CD4-positive, alpha-beta T cell treated with Interleukin-17A for 1 hour (primary cell): ENCODE measurements at regions not wholly inside any gene's neighbourhood (a gene's known extent, or its start where the extent isn't known, plus 50 kb on each side); places are given as distances from the start of the nearest gene placed in this dataset.
A peak's percentile ranks its signal among the peaks of the same experiment; 100 is the strongest.
"Not testable (repeated sequence)": the region's sequence is repeated elsewhere in the genome, so short reads cannot be mapped to it uniquely, and the experiment has no call there.

Experiments
- DNase-seq: peaks from one replicate; pipeline ENCODE4 v3.0.0-alpha.2; 2020

- DNase-seq: not testable (repeated sequence)
These were observed 226.4 kb upstream of the PLGLB2 start for GRCh38 chr2:87521489-87521888.

DNA sequence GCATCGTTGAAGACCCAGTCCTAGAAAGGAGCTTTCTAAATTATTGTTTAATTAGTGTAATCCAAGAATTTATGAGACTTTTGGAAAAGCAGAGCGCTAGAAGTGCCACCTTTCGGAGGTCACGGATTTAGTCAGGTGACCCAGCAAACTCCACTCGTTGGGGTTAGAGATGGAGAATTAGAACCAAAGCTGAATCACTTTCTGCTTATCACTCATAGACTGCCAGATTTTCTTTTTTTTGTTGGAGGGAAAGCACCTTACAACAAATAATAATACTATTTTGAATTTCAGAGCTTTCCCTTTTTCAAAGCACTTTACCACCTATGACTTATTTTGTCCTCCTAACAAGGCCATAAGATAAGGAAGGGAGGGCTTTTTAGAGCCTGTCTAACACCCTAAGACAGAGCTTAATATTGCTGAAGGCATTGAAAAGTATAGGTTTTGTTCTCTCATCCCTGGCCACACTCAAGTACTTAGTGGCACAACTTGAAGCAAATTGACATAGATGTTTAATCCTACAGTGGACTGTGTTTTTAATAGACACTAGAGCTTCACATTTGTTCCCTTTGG lies 223.2 kb upstream of the PLGLB2 start:
- DNase-seq: peak; percentile 59

DNA sequence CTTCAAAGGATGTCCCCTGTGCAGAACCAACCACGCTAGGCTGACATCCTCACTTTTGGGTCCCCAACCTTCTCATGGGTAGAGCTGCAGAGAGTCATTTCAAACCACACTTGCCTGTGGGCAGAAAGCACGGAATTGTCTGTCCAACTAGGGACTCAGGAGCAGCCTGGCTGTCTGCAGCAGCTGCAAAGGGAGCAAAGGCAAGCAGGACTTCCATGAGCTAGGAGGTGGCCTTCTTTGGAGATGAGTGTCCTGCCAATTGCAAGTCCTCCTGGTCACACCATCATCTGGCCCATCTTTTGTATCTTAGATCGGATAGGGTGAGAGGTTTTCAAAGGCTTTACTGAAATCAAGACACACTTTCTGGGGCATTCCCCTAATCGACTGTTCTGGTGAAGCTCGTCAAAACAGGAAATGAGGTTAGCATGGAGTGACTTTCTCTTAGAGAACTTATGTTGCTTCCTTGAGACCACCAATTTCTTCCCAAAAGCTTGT lies 222.3 kb upstream of the PLGLB2 start:
- DNase-seq: peak; percentile 83

GRCh38 chr2:87526258-87526657 lies 221.6 kb upstream of the PLGLB2 start:
- DNase-seq: not testable (repeated sequence)

DNA sequence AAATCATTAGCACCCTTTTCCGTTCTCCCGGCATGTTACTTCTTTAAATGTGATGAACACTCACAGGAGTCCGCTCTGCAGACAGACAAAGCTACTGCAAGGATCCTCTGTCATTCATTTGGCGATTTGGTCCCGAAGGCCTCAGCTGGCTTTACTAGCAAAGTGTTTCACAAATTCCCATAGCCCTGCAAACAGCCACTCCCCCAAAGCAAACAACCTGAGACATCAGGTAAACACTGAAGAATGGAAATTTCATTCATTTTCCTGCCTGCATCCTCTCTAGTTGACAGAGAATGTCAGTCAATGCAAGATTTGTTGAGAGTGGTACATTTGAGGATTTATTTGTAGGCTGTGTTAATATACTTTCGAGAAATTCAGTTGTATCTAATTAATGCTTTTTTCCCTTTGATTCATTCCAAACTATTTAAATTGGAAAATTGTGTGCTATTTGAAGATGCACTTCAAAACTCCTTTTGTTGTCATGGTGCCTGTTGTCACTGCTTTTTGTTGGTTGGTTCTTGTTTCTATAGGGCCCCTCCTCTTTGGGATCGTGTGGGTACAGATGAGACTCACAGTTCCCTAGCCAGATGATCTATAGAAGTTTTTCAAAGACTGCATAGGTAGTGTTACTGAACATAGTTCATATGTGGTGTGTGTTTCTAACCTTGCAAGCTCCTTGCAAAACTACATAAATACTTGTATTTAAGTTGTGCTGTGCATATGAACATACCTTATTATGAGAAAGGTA lies 215.7 kb upstream of the PLGLB2 start:
- DNase-seq: peak; percentile 48

- DNase-seq: not testable (repeated sequence)
These were observed 214.3 kb upstream of the PLGLB2 start for GRCh38 chr2:87533390-87534272.

GRCh38 chr2:87534273-87534889 lies 213.5 kb upstream of the PLGLB2 start:
- DNase-seq: not testable (repeated sequence)

GRCh38 chr2:87536427-87536826 lies 211.5 kb upstream of the PLGLB2 start:
- not testable (repeated sequence) for DNase-seq

GRCh38 chr2:87537251-87537671 lies 210.6 kb upstream of the PLGLB2 start:
- DNase-seq: peak; percentile 63

DNA sequence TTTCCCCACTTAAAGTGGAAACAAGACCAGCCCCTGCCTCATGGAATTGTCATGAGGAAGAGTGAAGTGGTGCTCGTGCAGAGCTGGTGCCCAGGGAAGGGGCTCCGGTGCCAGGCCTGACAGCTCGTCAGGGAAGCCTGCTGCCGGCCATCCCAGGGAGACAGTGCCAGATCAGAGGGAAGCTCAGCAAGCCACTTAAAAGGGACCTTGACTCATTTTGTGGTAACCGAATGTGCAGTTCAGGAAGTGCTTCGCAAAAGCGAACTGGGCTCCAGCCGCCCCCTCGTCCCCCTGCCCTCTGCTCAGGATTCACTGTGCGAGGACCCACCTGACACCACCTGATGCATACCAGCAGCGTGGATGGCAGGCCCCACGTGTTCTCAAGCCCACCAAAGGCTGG lies 209.6 kb upstream of the PLGLB2 start:
- DNase-seq: not testable (repeated sequence)

- not testable (repeated sequence) for DNase-seq
These were observed 208.5 kb upstream of the PLGLB2 start for GRCh38 chr2:87539151-87539943.

DNA sequence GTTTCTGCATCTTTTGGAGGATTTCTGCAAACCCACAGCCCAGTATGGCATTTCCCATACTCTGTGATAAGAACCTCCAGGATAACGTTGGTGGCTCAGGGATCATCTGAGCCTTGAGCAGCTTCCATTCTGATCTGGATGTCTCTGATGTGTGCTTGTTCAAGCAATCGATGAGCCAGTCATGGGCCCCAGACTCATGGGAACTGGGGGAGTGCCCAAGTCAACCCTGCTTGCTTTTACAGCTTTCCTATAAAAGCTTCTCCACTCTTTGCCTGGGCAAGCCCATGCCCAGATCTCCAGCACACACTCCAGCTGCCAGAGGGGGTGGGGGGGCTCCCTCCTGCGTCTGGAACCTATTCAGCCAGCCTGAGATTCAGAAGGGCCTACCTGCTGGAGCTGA lies 207.6 kb upstream of the PLGLB2 start:
- DNase-seq: not testable (repeated sequence)

DNA sequence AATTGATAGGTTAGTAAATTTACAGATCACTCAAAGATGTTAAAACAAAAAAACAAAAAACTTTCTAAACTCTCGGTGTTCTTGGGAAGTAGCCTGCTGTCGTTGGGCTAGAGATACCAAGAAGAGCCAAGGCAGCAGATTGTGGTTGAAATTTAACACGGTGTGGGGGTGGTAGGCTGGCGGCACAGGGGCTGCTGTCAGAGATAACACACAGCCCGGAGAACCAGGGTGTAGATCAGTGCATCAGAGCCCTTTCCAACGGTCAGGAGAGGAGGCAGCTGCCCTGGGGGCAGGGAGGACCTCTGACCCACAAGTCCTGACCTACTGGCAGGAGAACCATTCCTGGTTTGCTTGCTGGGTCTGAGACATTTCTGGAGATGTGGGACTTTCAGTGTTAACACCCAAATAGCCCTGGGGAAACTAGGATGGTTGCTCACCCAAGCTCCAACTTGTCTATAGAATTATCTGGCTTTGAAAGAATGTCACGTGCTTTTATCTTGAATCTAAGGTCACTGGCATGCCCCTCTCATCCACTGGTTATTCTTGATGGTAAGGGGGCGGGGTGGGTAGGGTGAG lies 205.2 kb upstream of the PLGLB2 start:
- DNase-seq: not testable (repeated sequence)

DNA sequence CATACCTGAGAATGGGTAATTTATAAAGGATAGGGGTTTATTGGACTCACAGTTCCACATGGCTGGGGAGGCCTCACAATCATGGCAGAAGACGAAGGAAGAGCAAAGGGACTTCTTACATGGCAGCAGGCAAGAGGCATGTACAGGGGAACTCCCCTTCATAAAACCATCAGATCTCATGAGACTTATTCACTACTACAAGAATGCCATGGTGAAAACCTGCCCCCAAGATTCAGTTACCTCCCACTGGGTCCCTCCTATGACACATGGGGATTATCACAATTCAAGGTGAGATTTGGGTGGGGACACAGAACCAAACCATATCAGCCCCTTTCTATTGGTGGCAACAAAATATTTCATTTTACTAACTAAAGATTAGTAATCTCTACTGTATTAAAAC lies 204.1 kb upstream of the PLGLB2 start:
- DNase-seq: not testable (repeated sequence)

DNA sequence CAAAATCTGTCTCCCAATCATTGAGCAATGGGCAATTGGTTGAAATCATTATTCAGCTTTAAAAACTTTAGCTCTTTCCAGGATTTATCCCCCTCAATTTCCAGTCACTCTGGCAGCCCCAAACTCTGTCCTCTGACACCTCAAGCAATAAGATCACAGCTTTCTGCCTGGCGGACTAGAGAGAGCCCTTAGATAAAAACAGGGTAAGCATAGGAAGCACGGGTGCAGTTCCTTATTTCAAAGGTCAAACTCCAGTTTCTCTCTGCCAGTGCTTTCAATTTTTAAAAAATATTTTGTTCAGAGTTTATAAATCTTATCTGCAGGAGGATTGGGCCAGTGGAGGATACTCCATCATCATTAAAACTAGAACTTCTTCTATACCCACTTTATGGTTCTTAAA lies 200.8 kb upstream of the PLGLB2 start:
- DNase-seq: not testable (repeated sequence)

- DNase-seq: not testable (repeated sequence)
These were observed 199.9 kb upstream of the PLGLB2 start for GRCh38 chr2:87547966-87548365.

DNA sequence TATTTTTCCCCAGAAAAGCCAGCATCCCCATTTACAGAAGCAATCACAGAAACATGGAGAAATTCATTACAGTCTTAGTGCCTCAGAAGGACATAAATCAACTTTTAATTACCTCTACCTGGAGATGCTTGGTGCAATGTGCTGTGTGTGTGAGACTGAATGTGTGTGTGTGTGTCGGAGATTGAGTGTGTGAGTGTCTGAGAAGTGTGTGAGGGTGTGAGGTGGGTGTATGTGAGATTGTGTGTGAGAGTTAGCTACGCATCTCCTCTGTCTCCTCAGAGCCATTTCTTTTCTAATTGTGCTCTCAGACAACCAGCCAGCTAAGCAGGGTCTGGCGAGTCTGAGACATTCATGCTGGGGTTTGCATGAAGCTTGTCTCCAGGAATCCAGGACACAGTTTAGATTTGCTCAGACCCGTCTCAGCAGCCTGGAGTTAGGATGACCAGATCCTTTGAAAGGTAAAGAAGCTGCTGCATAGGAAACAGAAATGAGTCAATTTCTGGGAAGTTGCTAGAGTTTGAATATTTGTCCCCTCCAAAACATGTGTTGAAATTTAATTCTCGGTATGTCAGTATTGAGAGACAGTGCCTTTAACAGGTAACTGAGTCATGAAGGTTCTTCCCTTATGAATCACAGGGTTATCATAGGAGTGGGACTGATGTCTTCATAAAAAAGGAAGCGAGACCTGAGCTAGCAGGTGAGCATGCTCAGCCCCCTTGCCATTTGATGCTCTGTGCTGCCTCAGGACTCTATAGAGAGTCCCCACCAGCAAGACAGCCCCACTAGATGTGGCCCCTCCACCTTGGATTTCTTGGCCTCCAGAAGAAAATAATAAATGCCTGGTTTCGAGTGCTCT lies 199.0 kb upstream of the PLGLB2 start:
- not testable (repeated sequence) for DNase-seq

DNA sequence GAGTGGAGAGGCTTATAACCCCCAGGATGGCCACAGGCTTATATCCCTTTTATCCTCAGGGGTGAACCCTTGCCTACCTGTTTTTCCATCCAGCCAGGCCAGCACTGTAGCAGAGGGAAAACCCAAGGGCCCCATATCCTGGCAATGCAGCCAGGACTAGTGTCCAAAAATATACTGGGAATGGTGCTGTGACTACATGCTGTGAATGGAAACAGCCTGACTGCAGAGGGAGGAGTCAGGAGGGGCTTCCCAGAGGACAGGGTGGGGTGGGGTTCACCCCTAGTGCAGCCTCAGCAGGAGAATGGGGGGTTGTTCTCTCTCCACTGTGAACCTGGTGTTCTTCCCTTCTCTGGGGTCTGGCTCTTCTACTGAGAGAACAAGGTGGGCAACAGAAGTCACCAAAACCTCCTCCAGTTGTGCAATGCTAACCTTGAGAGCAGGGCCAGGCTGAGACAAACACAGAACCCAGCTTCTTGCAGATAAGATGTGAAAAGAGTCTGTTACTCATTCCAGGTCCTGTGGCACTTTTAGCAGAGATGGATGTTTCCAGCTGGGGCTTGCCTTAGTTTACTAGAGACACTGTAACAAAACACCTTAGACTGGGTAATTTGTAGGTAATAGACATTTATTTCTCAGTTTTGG lies 198.2 kb upstream of the PLGLB2 start:
- not testable (repeated sequence) for DNase-seq

GRCh38 chr2:87554678-87555077 lies 193.2 kb upstream of the PLGLB2 start:
- not testable (repeated sequence) for DNase-seq

- DNase-seq: peak; percentile 29
These were observed 192.8 kb upstream of the PLGLB2 start for GRCh38 chr2:87555082-87555481.
